ENCODE measurements at regions not wholly inside any gene's neighbourhood (a gene's known extent, or its start where the extent isn't known, plus 50 kb on each side); places are given as distances from the start of the nearest gene placed in this dataset.

- TF ChIP-seq NKRF (IDR thresholded peaks at IDR 0.05; ENCODE audit: borderline replicate concordance), result no peak
- TF ChIP-seq THAP12 (CRISPR knock-in tag; IDR thresholded peaks at IDR 0.05), result no peak
- TF ChIP-seq ZNF316 (IDR thresholded peaks at IDR 0.05), result no peak
- TF ChIP-seq ZNF197 (CRISPR knock-in tag; IDR thresholded peaks at IDR 0.05; ENCODE audit: low read depth), result no peak
- no peak for TF ChIP-seq ZEB2 (IDR thresholded peaks at IDR 0.05)
Observed at GRCh38 chr3:74920721-74921350, 306.4 kb upstream of the CNTN3 start (continued).

- 0% methylated on average over 5 of the region's 5 CpGs for WGBS (ENCODE audit: insufficient coverage, low coverage, missing lambda C conversion rate)
- intact Hi-C loops (cut with micrococcal nuclease), result no loop called here
- H3K4me1 ChIP-seq (replicated peaks in 1 of 2; ENCODE audit: control insufficient read depth in 2 of 2, insufficient read depth in 2 of 2, low read length in 2 of 2), result no peaks in the 10 kb centered on the region
- no peak overlapping the region for H2AFZ ChIP-seq (ENCODE audit: low read depth, low read length)
- no peaks in the 10 kb centered on the region for H4K20me1 ChIP-seq (replicated peaks; ENCODE audit: control insufficient read depth, insufficient read depth, low read length)
- no TSS peak for BruUV-seq (replicated peaks)
- H3K9ac ChIP-seq (ENCODE audit: insufficient read depth in 1 of 2, low read depth in 2 of 2, low read length in 2 of 2), result no peak overlapping the region
- H3K27me3 ChIP-seq (ENCODE audit: control insufficient read depth in 2 of 2, insufficient read depth in 2 of 2, low read length in 2 of 2), result no peaks in the 10 kb centered on the region
- DNase-seq (ENCODE audit: extremely low read depth in 1 of 4, low spot score in 3 of 4), result no peak
- no peak overlapping the region for H3K27ac ChIP-seq (ENCODE audit: extremely low read depth, low read depth, low read length)
- FAIRE-seq, result no peak
- no peaks in the 10 kb centered on the region for H3K79me2 ChIP-seq (ENCODE audit: control insufficient read depth, insufficient read depth, low read length)
- no peaks in the 10 kb centered on the region for H3K9me1 ChIP-seq (ENCODE audit: control insufficient read depth, insufficient read depth, low read length)
- in situ Hi-C loops (cut with MboI), result no loop called here
- H3K4me2 ChIP-seq (ENCODE audit: insufficient read depth, low read length), result no peak overlapping the region
- ChIA-PET POLR2A (no interaction called here), CTCF (ENCODE audit: low intra/inter-chr PET ratio) (no interaction called here)
- no peaks in the 10 kb centered on the region for H3K9me3 ChIP-seq (replicated peaks; ENCODE audit: control insufficient read depth, insufficient read depth, low read depth, low read length)
- H3K4me3 ChIP-seq, result no peak overlapping the region
- no peaks in the 10 kb centered on the region for H3K36me3 ChIP-seq (ENCODE audit: control insufficient read depth, insufficient read depth, low read length)
- ATAC-seq, result no peak
- no peak for TF ChIP-seq ZNF778 (CRISPR knock-in tag; IDR thresholded peaks at IDR 0.05)
- TF ChIP-seq POLR2G (IDR thresholded peaks at IDR 0.05; ENCODE audit: low read depth, low read length), result no peak
- TF ChIP-seq RCOR1 (IDR thresholded peaks at IDR 0.05; ENCODE audit: borderline replicate concordance in 1 of 2, low read depth in 2 of 2, low read length in 2 of 2), result no peak
- no peak for TF ChIP-seq MIER1 (IDR thresholded peaks at IDR 0.05; ENCODE audit: low read depth)
- no peak for TF ChIP-seq ZBTB33 (CRISPR knock-in tag; IDR thresholded peaks at IDR 0.05)
- no peak for TF ChIP-seq TAF1 (IDR thresholded peaks at IDR 0.05; ENCODE audit: control insufficient read depth, extremely low read depth, insufficient read depth, low read length, severe bottlenecking)
- TF ChIP-seq SRF (CRISPR knock-in tag; IDR thresholded peaks at IDR 0.05), result no peak
- TF ChIP-seq ZNF764 (CRISPR knock-in tag; IDR thresholded peaks at IDR 0.05; ENCODE audit: low read depth), result no peak
- no peak for TF ChIP-seq ZNF79 (CRISPR knock-in tag; IDR thresholded peaks at IDR 0.05; ENCODE audit: low read depth)
- TF ChIP-seq PTRF (tag; IDR thresholded peaks at IDR 0.05), result no peak
- no peak for TF ChIP-seq POLR2AphosphoS5 (IDR thresholded peaks at IDR 0.05; ENCODE audit: control insufficient read depth, insufficient read depth, low read depth, low read length)
Observed at GRCh38 chr3:74916696-74917095, 302.2 kb upstream of the CNTN3 start.

All from K562 (cell line).